ENCODE measurements at regions not wholly inside any gene's neighbourhood (a gene's known extent, or its start where the extent isn't known, plus 50 kb on each side); places are given as distances from the start of the nearest gene placed in this dataset.
A peak's percentile ranks its signal among the peaks of the same experiment; 100 is the strongest.

DNA sequence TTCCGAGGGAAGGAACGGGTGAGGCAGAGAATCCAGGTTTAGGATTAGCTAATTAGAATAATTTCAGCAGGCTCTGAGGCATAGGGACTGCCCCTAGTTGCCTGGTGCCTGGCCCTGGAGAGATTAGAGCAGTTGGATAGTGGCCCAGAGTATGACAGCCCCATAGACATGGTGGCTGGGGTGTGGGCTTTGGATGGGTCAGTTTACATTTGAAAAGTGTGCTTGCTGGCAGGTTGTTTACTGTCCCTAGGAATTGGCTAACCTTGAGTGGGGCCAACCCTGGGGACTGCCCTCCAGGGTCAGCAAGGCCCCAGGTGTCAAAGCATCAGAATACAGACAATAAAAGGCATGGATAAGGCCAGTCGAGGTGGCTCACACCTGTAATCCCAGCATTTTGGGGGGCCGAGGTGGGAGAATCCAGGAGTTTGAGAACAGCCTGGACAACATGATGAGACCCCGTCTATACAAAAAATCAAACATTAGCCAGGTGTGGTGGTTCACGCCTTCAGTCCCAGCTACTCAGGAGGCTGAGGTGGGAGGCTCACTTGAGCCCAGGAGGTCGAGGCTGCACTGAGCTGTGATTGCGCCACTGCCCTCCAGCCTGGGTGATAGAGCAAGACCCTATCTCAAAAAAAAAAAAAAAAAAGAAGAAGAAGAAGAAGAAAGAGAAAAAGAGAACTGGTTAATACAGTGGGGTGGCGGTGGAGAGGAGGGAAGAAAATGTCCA, 182.3 kb upstream of the PWP1 start (continued):
- TF ChIP-seq AKNA (CRISPR knock-in tag; IDR thresholded peaks at IDR 0.05; ENCODE audit: borderline replicate concordance): no peak
- TF ChIP-seq ZNF460 (CRISPR knock-in tag; IDR thresholded peaks at IDR 0.05; ENCODE audit: borderline replicate concordance): no peak
- TF ChIP-seq ZNF510 (CRISPR knock-in tag; IDR thresholded peaks at IDR 0.05; ENCODE audit: low read depth): no peak
- TF ChIP-seq TOE1 (CRISPR knock-in tag; IDR thresholded peaks at IDR 0.05): no peak
- TF ChIP-seq ARID2 (CRISPR knock-in tag; IDR thresholded peaks at IDR 0.05; ENCODE audit: borderline replicate concordance): no peak
- no peak for TF ChIP-seq ZNF468 (CRISPR knock-in tag; IDR thresholded peaks at IDR 0.05)
- no peak for TF ChIP-seq ZNF446 (CRISPR knock-in tag; IDR thresholded peaks at IDR 0.05)
- no peak for TF ChIP-seq ATM (IDR thresholded peaks at IDR 0.05; ENCODE audit: borderline replicate concordance)
- peak; percentile 79 for TF ChIP-seq SALL1 (CRISPR knock-in tag; IDR thresholded peaks at IDR 0.05)
- TF ChIP-seq ZNF776 (CRISPR knock-in tag; IDR thresholded peaks at IDR 0.05): no peak
- no peak for TF ChIP-seq FOSL2 (CRISPR knock-in tag; IDR thresholded peaks at IDR 0.05)
- no peak for TF ChIP-seq ZSCAN9 (CRISPR knock-in tag; IDR thresholded peaks at IDR 0.05; ENCODE audit: borderline replicate concordance)
- TF ChIP-seq, protein P1, sequence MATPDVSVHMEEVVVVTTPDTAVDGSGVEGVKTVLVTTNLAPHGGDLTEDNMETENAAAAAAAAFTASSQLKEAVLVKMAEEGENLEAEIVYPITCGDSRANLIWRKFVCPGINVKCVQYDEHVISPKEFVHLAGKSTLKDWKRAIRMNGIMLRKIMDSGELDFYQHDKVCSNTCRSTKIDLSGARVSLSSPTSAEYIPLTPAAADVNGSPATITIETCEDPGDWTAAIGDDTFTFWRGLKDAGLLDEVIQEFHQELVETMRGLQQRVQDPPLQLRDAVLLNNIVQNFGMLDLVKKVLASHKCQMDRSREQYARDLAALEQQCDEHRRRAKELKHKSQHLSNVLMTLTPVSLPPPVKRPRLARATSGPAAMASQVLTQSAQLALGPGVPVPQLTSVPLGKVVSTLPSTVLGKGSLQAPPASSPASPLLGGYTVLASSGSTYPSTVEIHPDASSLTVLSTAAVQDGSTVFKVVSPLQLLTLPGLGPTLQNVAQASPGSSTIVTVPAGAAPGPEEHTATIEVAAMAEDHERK (CRISPR knock-in tag; IDR thresholded peaks at IDR 0.05; ENCODE audit: low read depth): no peak
- TF ChIP-seq TGIF2 (CRISPR knock-in tag; IDR thresholded peaks at IDR 0.05): no peak
- no peak for TF ChIP-seq MTA3 (CRISPR knock-in tag; IDR thresholded peaks at IDR 0.05)
- no peak for TF ChIP-seq ONECUT2 (CRISPR knock-in tag; IDR thresholded peaks at IDR 0.05)
- no peak for TF ChIP-seq ZHX2 (IDR thresholded peaks at IDR 0.05; ENCODE audit: low read depth)
- TF ChIP-seq ZHX2 (CRISPR knock-in tag; IDR thresholded peaks at IDR 0.05; ENCODE audit: borderline replicate concordance): no peak
- no peak for TF ChIP-seq ZNF235 (CRISPR knock-in tag; IDR thresholded peaks at IDR 0.05; ENCODE audit: borderline replicate concordance)
